K562 (cell line): ENCODE measurements at regions not wholly inside any gene's neighbourhood (a gene's known extent, or its start where the extent isn't known, plus 50 kb on each side); places are given as distances from the start of the nearest gene placed in this dataset.

Source experiments
- ARID3A ChIP-seq: IDR thresholded peaks from 2 replicates; pipeline ENCODE4 v1.6.1; 2012; ENCODE audit warnings: low read depth, low read length, improper control_type of control experiment, borderline replicate concordance
- BRCA1 ChIP-seq, 2 experiments: fragments of 450-650 bp in 1 of 2; sonication (generic) in 1 of 2; formaldehyde crosslinking in 1 of 2; IDR thresholded peaks; 2 replicates each; pipeline versions ENCODE4 v1.5.0 to v1.6.1; 2017 to 2020; ENCODE audit warnings: mild to moderate bottlenecking in 1 of 2, missing genetic modification reagents in 1 of 2
- CTCF ChIP-seq, 3 experiments: IDR thresholded peaks in 2 of 3; conservative IDR thresholded peaks in 1 of 3; 2 replicates each; pipeline ENCODE4 v1.5.1; 2011 to 2012; ENCODE audit warnings: low read length in 3 of 3, mild to moderate bottlenecking in 3 of 3, control low read depth in 2 of 3, improper control_type of control experiment in 1 of 3, inconsistent platforms in 1 of 3, low read depth in 1 of 3, mixed read lengths in 1 of 3, moderate library complexity in 1 of 3; ENCODE audit not compliant: insufficient read depth in 2 of 3
- NFXL1 ChIP-seq: fragments of 450-650 bp; formaldehyde crosslinking; IDR thresholded peaks from 2 replicates; pipeline ENCODE4 v1.4.0; 2021; ENCODE audit warnings: mild to moderate bottlenecking
- POLR2AphosphoS5 ChIP-seq: IDR thresholded peaks from 2 replicates; pipeline ENCODE4 v1.6.1; 2011; ENCODE audit warnings: mild to moderate bottlenecking, low read depth, low read length, moderate library complexity; ENCODE audit not compliant: control insufficient read depth, insufficient read depth
- SMARCB1 ChIP-seq: IDR thresholded peaks from 2 replicates; pipeline ENCODE4 v1.6.1; 2011; ENCODE audit warnings: improper control_type of control experiment, low read depth; ENCODE audit not compliant: insufficient read length
- ZNF707 ChIP-seq: fragments of 250-450 bp; sonication (Bioruptor Pico); conservative IDR thresholded peaks from 2 replicates; pipeline ENCODE4 v1.8.0; 2022; ENCODE audit warnings: inconsistent platforms, mild to moderate bottlenecking, moderate library complexity

- TF ChIP-seq BRCA1 (IDR thresholded peaks at IDR 0.05) (no peak), BRCA1 (CRISPR knock-in tag; IDR thresholded peaks at IDR 0.05) (no peak), ZNF707 (CRISPR knock-in tag) (no peak), ARID3A (no peak), SMARCB1 (no peak), POLR2AphosphoS5 (no peak), CTCF (IDR thresholded peaks at IDR 0.05 in 2 of 3, conservative IDR thresholded peaks at IDR 0.05 in 1 of 3; ENCODE audit: insufficient read depth in 2 of 3, low read depth in 1 of 3, low read length in 3 of 3) (no peak), NFXL1 (CRISPR knock-in tag) (no peak)
Observed at GRCh38 chr20:54848984-54849538, 373.7 kb downstream of the DOK5 start.
